Liver (tissue), 8 donors: ENCODE measurements at regions not wholly inside any gene's neighbourhood (a gene's known extent, or its start where the extent isn't known, plus 50 kb on each side); places are given as distances from the start of the nearest gene placed in this dataset.

Experiments
- DNase-seq: peaks from one replicate; pipeline ENCODE4 v3.0.0-alpha.2; 2017; ENCODE audit warnings: low spot score
- H3K27ac ChIP-seq, 2 donors: one replicate each; pipeline ENCODE4 v1.7.0; 2013; ENCODE audit warnings: inconsistent platforms in 2 of 2, low read length in 2 of 2, control low read depth in 1 of 2, low read depth in 1 of 2, mild to moderate bottlenecking in 1 of 2
- H3K27me3 ChIP-seq, 4 donors: one replicate each; pipeline versions ENCODE4 v1.6.1 to v1.7.0; 2013; ENCODE audit warnings: low read length in 3 of 4, inconsistent platforms in 1 of 4, mild to moderate bottlenecking in 1 of 4, moderate library complexity in 1 of 4; ENCODE audit not compliant: control insufficient read depth in 4 of 4, insufficient read depth in 4 of 4
- H3K36me3 ChIP-seq, 4 donors: one replicate each; pipeline versions ENCODE4 v1.6.1 to v1.7.0; 2013; ENCODE audit warnings: low read length in 3 of 4, mild to moderate bottlenecking in 3 of 4, low read depth in 1 of 4, moderate library complexity in 1 of 4; ENCODE audit not compliant: control insufficient read depth in 4 of 4, insufficient read depth in 3 of 4
- H3K4me1 ChIP-seq, 4 donors: one replicate each; pipeline versions ENCODE4 v1.6.1 to v1.7.0; 2013; ENCODE audit warnings: low read length in 3 of 4, mild to moderate bottlenecking in 3 of 4, moderate library complexity in 1 of 4; ENCODE audit not compliant: control insufficient read depth in 4 of 4, insufficient read depth in 4 of 4
- H3K4me3 ChIP-seq, 3 donors: one replicate each; pipeline versions ENCODE4 v1.6.1 to v1.7.0; 2013; ENCODE audit warnings: low read length in 3 of 3, control low read depth in 1 of 3, low read depth in 1 of 3, mild to moderate bottlenecking in 1 of 3
- H3K9ac ChIP-seq, 2 donors: one replicate each; pipeline ENCODE4 v1.7.0; 2013; ENCODE audit warnings: low read length in 2 of 2, mild to moderate bottlenecking in 2 of 2, moderate library complexity in 2 of 2, control low read depth in 1 of 2, low read depth in 1 of 2
- H3K9me3 ChIP-seq, 4 donors: one replicate each; pipeline versions ENCODE4 v1.6.1 to v1.7.0; 2013; ENCODE audit warnings: low read length in 3 of 4; ENCODE audit not compliant: control insufficient read depth in 4 of 4
- ATF3 ChIP-seq: IDR thresholded peaks from 2 replicates; pipeline ENCODE4 v1.6.1; 2016; ENCODE audit warnings: antibody characterized with exemption
- CTCF ChIP-seq: fragments of 150-350 bp; IDR thresholded peaks from 2 replicates; pipeline ENCODE4 v1.5.1; 2017; ENCODE audit warnings: improper control_type of control experiment, low read depth, low read length; ENCODE audit not compliant: missing input control
- FOXA1 ChIP-seq: IDR thresholded peaks from 2 replicates; pipeline ENCODE4 v1.6.1; 2016; ENCODE audit warnings: antibody characterized with exemption
- FOXA2 ChIP-seq: IDR thresholded peaks from 2 replicates; pipeline ENCODE4 v1.6.1; 2016; ENCODE audit warnings: antibody characterized with exemption
- GABPA ChIP-seq, 2 donors: IDR thresholded peaks in 1 of 2; conservative IDR thresholded peaks in 1 of 2; 2 replicates each; pipeline ENCODE4 v1.6.1; 2016; ENCODE audit warnings: antibody characterized with exemption in 2 of 2, mild to moderate bottlenecking in 1 of 2, moderate library complexity in 1 of 2
- HNF4A ChIP-seq, 2 donors: conservative IDR thresholded peaks; 2 replicates each; pipeline ENCODE4 v1.6.1; 2016; ENCODE audit warnings: antibody characterized with exemption in 2 of 2, mild to moderate bottlenecking in 2 of 2
- HNF4G ChIP-seq: IDR thresholded peaks from 2 replicates; pipeline ENCODE4 v1.6.1; 2016; ENCODE audit warnings: antibody characterized with exemption
- JUND ChIP-seq, 2 donors: IDR thresholded peaks; 2 replicates each; pipeline ENCODE4 v1.6.1; 2016; ENCODE audit warnings: antibody characterized with exemption in 2 of 2
- MAX ChIP-seq: IDR thresholded peaks from 2 replicates; pipeline ENCODE4 v1.6.1; 2016; ENCODE audit warnings: antibody characterized with exemption
- NR2F2 ChIP-seq: IDR thresholded peaks from 2 replicates; pipeline ENCODE4 v1.6.1; 2016; ENCODE audit warnings: antibody characterized with exemption
- REST ChIP-seq: IDR thresholded peaks from 2 replicates; pipeline ENCODE4 v1.6.1; 2016; ENCODE audit warnings: antibody characterized with exemption, mild to moderate bottlenecking
- RXRA ChIP-seq, 2 donors: IDR thresholded peaks; 2 replicates each; pipeline ENCODE4 v1.6.1; 2017 to 2018; ENCODE audit warnings: antibody characterized with exemption in 2 of 2, mild to moderate bottlenecking in 1 of 2
- SP1 ChIP-seq: IDR thresholded peaks from 2 replicates; pipeline ENCODE4 v1.6.1; 2018; ENCODE audit warnings: antibody characterized with exemption, mild to moderate bottlenecking
- TAF1 ChIP-seq: conservative IDR thresholded peaks from 2 replicates; pipeline ENCODE4 v1.6.1; 2016; ENCODE audit warnings: antibody characterized with exemption, mild to moderate bottlenecking
- YY1 ChIP-seq: IDR thresholded peaks from 2 replicates; pipeline ENCODE4 v1.6.1; 2016; ENCODE audit warnings: antibody characterized with exemption, mild to moderate bottlenecking
- ZBTB33 ChIP-seq: IDR thresholded peaks from 2 replicates; pipeline ENCODE4 v1.6.1; 2016; ENCODE audit warnings: antibody characterized with exemption
- WGBS: extraction: QIAGEN DNeasy Blood & Tissue Kit; methylation state at CpG from one replicate; pipeline ENCODE4 v1.1.7; 2013; 5-methylcytosine and 5-hydroxymethylcytosine counted together
- donor health status: healthy.
- donor health status: healthy.
- donor health status: healthy.
- donor health status: healthy.
- donor health status: healthy.

GRCh38 chr1:244974550-244974949, 110.2 kb upstream of the HNRNPU start:
- Histone ChIP-seq H3K27ac (no peak overlapping the region), H3K4me3 (no peak overlapping the region), H3K4me1 (peaks cover 0 to 6% (median 0%) of the 10 kb centered on the region in 4 donors), H3K27me3 (no peaks in the 10 kb centered on the region), H3K9ac (no peak overlapping the region), H3K36me3 (no peaks in the 10 kb centered on the region), H3K9me3 (no peaks in the 10 kb centered on the region)
- DNase-seq, result no peak
- WGBS, result 98% methylated on average over 8 of the region's 8 CpGs
- TF ChIP-seq REST (no peak), GABPA (IDR thresholded peaks at IDR 0.05 in 1 of 2, conservative IDR thresholded peaks at IDR 0.05 in 1 of 2) (no peak), HNF4A (conservative IDR thresholded peaks at IDR 0.05) (no peak), YY1 (no peak), TAF1 (no peak), RXRA (IDR thresholded peaks at IDR 0.05) (no peak), CTCF (no peak), ATF3 (no peak), HNF4G (no peak), JUND (IDR thresholded peaks at IDR 0.05) (no peak), SP1 (no peak), FOXA2 (no peak), ZBTB33 (no peak), MAX (no peak)

- H3K27me3 ChIP-seq, result no peaks in the 10 kb centered on the region
- H3K9me3 ChIP-seq, result no peaks in the 10 kb centered on the region
- H3K4me1 ChIP-seq, result peaks cover 0 to 6% (median 0%) of the 10 kb centered on the region in 4 donors
- no peak for DNase-seq
- no peaks in the 10 kb centered on the region for H3K36me3 ChIP-seq
- 72% methylated on average over 2 of the region's 2 CpGs for WGBS
- no peak overlapping the region for H3K4me3 ChIP-seq
- H3K27ac ChIP-seq, result no peak overlapping the region
- H3K9ac ChIP-seq, result no peak overlapping the region
- TF ChIP-seq FOXA1 (no peak), REST (no peak), ATF3 (no peak), FOXA2 (no peak), JUND (IDR thresholded peaks at IDR 0.05) (no peak), NR2F2 (no peak), RXRA (IDR thresholded peaks at IDR 0.05) (no peak), CTCF (no peak), SP1 (no peak), GABPA (IDR thresholded peaks at IDR 0.05 in 1 of 2, conservative IDR thresholded peaks at IDR 0.05 in 1 of 2) (no peak), TAF1 (no peak), YY1 (no peak)
Measured at GRCh38 chr1:244974106-244974505, 109.8 kb upstream of the HNRNPU start.
